ENCODE measurements at regions not wholly inside any gene's neighbourhood (a gene's known extent, or its start where the extent isn't known, plus 50 kb on each side); places are given as distances from the start of the nearest gene placed in this dataset.
"Not testable (repeated sequence)": the region's sequence is repeated elsewhere in the genome, so short reads cannot be mapped to it uniquely, and the experiment has no call there.

DNA sequence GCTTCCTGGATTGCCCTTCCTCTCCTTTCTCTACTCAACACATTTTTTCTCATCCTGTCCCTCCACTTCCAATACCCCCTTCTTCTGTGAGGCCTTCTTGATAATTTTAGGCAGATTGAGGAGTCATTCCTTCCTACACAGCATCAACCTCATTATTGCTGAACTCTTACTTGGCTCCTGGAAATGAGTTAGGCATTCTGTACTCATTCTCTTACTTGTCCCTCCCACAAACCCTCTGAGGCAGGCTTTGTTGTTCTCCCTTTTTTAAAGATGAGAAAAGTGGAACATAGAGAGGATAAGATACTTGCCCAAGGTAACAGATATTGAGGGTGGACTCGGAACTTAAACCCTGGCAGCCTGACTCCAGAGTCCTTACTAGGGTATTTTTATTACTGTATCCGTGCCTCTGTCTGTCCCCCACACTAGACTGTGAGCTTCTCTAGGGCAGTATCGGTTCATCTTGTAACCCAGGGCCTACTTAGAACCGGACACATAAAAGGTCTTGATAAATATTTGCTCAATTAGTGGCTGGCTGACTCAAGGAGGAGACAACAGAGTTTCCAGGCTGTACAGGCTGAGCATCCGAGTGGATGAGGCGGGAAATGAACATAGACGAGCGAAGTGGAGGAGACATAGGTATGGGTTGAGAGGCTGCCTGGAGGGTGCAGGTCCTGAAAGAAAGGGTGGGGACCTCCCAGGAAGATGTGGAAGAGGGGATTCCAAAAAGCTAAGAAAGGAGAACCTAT, 148.7 kb upstream of the ATP2B2 start:
- intact Hi-C loops (cut with DNase I): no loop called here
- DNase-seq: no peak

DNA sequence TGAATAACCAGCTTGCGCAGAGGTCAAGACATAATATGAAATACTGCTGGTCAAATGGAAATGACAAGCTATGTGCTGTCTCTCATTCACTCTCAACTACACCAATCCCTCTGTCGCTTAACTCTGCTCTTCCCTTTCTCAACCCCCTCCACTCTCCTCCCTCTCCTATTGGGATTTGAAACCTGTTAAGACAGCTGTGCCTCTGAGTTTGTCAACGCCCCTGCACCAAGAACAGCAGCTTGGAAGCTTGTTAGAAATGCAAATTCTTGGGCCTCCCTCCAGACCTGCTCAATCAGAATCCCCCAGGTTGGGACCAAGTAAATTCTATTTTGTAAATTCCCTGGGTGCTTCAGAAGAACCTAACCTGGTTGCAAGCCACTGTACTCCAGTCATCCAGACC, 149.7 kb upstream of the ATP2B2 start:
- no peak for DNase-seq
- intact Hi-C loops (cut with DNase I): no loop called here

DNA sequence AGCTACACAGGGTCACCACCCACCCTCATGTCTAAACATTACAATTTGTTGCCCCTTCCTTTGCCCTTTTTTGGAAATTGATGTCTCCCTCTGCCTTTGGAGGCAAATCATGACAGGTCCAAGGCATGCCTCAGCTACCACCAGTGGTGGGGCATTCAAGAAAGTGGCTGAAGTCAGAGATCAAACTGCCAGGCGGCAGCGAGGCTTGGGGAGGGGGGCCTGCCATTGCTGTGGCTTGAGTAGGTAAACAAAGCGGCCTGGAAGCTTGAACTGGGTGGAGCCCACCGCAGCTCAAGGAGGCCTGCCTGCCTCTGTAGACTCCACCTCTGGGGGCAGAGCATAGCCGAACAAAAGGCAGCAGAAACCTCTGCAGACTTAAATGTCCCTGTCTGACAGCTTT, 152.0 kb upstream of the ATP2B2 start:
- intact Hi-C loops (cut with DNase I); DNase-seq: not testable (repeated sequence)

DNA sequence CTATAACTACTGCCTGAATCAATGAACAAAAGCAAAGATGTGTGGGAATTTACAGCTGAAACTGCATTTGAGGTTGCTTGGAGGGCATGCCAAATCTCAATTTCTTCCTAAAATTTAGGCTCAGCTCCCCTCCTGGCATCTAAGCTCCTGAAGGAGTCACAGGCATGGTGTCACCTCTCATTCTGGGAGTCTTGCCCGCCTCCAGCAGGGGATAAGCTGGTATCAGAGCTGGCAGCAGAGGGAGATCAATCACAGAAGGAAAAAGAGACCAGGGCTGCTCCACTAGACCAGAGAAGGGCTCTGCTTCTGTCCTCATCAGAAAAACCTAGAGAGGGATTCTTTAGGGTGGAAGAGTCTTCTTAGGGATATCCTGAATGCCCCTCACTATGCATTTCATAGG, 150.4 kb upstream of the SLC6A11 start:
- intact Hi-C loops (cut with DNase I): no loop called here
- no peak for DNase-seq

DNA sequence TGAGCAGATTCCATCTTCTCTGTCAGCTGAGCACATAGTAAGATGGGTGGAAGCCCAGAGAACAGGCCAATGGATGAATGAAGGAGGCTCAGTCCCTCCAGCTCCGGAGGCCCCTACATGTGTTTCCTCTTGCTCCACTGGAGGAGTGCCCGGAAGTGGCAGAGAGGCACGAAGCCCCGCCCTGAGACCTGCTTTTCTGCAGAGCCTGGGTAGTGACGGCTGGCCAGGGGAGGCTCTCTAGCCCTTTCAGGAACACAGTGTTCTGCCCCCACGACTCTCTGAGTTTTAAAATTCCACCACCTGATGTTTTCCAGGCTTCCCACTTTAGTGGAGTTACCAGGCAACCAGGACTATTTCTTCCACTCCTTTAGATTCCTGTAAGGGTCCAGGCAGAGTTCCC, 149.4 kb upstream of the SLC6A11 start:
- DNase-seq: peak in 9 of 10 donors; percentile 46 to 94 (median 75)
- intact Hi-C loops (cut with DNase I): no loop called here

DNA sequence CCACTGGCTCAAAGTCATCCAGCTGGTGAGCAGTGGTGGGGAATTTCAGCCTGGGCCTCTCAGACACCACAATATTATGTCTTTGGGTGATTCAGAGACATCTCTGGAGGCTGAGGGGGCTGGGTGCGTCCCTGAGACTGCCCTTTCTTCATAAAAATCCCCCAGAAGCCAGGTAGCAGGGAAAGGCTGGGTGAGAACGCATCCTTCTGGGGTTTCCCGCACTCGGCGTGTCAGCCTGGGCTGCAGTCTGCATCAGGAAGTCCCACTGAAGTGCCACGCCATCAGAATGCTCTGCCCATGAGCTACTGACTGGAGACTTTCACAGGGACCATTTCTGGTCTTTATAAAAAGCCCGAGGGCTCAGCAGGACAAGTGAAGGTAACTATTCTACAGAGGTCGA, 148.8 kb upstream of the SLC6A11 start:
- intact Hi-C loops (cut with DNase I): no loop called here
- DNase-seq: no peak

DNA sequence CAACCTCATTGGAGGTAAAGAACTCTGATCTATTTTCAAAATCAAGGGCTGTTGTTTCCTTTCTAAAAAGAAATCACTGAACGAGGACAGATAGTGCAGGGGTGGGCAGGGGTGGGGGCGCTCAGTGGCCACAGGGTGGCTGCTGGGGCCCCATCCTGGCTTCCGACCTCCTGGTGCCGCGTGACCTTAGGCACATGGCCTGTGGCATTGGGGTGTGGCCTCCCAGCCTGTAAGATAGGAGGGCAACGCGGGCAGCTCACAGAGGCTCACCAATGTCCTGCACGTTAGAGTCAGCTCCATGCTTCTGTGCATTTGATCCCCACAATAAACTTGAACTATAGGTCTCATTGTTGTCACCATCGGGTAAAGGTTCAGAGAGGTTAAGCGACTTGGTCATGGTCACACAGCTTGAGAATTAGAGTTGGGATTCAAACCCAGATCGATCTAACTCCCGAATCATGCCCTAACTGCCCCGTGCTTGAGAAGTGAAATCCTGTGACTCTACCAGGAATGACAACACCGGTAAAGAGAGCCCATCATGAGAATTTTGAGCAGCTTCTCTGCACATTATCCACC, 148.0 kb upstream of the SLC6A11 start:
- intact Hi-C loops (cut with DNase I): no loop called here

DNA sequence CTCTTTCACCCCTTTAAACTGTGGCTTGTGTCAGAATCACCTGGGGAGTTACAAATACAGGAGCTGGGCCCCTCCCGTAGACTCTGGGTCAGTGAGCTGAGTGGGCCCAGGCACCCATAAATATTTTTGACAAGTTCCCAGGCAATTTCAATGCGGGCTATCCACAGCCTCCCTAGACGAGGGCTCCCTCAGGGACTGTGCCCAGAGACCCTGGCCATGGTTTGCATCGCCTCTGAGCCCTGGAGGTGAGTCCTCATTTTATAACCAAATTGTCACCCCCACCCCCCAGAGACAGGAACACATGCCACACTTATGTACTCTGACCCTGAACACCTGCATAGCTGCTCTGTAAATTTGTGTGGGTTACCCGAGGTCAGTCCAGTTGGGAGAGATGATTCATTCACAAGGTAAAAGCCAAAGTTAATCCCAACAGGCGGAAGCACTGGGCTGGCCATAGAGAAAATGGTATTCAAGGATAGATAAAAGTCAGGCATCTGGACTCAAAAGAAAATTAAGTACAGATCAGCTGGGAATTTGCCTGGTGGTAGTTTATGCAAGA, 146.5 kb upstream of the SLC6A11 start:
- intact Hi-C loops (cut with DNase I): no loop called here
- no peak for DNase-seq

More for the DNA sequence above, 148.0 kb upstream of the SLC6A11 start:
- DNase-seq: no peak

DNA sequence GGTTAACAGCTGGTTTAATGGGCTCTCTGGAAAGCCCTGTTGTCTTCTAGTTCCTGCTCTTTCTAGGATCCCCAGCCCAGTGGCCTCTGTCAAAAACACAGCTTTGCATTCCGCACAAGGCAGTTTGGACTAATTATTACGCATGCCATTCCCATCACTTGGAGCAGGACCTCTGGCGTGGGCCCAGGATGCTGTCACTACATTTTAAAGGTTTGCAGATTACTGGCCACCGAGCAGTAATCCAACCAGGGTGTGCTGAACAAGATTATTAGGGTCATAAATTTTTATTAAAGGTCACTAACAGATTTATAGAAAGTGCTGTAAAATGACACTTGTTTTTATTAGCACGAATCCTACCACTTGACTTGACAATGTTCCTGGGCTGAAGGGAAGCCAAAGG, 143.6 kb upstream of the SLC6A11 start:
- DNase-seq: peak in 1 of 10 donors; percentile 20

DNA sequence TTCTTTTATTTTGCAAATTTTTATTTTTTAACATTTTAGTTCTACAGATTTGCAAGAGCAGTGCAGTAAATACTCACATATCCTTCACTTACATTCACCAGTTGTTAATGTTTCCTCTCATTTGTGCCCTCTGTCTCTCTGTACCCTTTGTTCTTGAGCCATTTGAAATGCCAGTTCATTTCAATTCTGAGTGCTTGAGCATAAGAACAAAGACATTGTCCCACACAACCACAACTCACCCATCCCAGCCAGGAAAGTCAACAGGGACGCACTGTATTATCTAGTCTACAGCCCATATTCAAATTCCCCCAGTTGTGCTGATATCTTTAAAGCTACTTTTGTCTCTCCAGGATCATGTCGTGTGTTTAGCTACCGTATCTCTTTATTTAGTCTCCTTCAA, 141.4 kb upstream of the SLC6A11 start:
- no peak for DNase-seq
- intact Hi-C loops (cut with DNase I): no loop called here

More for the DNA sequence above, 143.6 kb upstream of the SLC6A11 start:
- intact Hi-C loops (cut with DNase I): no loop called here

DNA sequence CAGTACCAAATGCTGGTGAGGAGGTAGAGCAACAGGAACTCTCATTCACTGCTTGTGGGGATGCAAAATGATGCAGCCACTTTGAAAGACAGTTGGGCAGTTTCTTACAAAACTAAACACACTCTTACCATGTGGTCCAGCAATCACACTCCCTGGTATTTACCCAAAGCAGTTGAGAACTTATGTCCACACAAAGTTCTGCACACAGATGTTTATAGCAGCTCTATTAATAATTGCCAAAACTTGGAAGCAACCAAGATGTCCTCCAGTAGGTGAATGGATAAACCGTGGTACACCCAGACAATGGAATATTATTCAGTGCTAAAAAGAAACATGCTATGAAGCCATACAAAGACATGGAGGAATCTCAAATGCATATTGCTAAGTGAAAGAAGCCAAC, 139.1 kb upstream of the SLC6A11 start:
- DNase-seq: no peak
- intact Hi-C loops (cut with DNase I): no loop called here

DNA sequence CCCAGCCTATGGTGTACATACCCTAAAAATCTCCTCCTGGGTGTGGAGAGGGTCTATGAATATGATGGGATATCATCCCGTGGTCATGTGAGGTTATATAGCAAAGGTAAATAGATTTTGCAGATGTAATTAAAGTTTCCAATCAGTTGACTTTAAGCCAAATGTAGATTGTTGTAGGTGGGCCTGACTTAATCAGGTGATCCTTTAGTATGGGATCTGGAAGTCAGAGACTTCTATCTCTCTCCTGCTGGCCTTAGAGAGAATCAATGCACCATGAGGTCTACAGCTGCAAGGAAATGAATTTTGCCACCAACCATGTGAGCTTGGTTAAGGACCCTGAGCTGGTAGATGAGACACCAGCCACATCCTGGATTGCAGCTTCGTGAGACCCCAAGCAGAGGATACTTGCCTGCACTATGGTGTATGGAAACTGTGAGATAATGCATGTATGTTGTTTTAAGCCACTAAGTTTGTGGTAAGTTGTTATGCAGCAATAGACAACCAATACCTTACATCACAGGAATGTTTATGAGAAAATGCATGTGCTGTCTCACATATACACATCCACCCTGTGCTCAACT, 137.1 kb upstream of the SLC6A11 start:
- intact Hi-C loops (cut with DNase I): no loop called here
- DNase-seq: no peak

DNA sequence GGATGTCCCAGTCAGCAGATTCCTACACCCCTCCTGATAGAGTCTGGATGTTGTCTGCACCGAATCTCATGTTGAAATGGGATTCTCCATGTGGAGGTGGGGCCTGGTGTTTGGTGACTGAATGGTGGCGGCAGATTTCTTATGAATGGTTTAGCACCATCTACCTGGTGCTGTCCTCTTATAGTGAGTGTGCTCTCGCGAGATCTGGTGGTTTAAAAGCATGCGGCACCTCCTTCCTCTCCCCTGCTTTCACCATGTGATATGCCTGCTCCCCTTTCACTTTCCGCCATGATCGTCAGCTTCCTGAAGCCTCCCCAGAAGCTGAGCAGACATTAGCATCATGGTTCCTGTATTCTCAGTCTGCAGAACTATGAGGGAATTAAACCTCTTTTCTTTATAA, 135.2 kb upstream of the SLC6A11 start:
- DNase-seq: no peak

DNA sequence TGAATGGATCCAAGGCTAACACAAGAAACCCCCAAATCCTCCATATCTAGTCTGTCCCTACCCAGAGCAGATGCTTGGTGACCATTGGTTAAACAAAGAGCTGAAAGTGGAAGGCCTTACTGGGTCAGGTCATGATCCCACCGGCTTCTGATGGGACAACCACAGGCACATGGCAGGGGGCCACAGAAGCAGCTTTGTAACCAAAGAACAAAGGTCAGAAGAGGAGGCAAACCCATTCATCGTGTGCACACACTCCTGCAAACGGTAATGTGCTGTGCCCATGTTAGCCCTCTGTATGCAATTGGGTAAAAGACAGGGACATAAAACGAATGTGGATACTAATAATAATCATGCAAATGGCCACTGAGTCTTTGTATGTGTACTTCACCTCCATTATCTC, 133.3 kb upstream of the SLC6A11 start:
- DNase-seq: no peak
- intact Hi-C loops (cut with DNase I): no loop called here

More for the DNA sequence above, 135.2 kb upstream of the SLC6A11 start:
- intact Hi-C loops (cut with DNase I): no loop called here

DNA sequence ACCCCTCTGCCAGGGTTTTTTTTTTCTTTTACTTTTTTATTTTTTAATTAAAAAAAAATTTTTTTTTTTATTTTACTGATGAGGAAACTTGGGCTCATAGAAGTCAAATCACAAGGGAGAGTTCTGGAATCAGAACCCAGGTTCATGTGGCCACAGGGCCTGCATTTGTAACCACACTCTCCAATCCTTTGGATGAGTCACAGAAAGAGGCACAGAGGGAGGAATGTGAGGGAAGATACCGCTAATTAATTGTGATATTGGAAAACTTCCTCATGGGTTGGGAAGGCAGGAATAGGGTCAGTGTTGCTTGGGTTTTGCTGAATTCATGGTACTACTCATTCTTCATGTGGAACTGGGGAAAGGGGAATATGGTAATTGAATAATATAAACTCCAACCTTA, 132.9 kb upstream of the SLC6A11 start:
- DNase-seq: no peak
- intact Hi-C loops (cut with DNase I): no loop called here

DNA sequence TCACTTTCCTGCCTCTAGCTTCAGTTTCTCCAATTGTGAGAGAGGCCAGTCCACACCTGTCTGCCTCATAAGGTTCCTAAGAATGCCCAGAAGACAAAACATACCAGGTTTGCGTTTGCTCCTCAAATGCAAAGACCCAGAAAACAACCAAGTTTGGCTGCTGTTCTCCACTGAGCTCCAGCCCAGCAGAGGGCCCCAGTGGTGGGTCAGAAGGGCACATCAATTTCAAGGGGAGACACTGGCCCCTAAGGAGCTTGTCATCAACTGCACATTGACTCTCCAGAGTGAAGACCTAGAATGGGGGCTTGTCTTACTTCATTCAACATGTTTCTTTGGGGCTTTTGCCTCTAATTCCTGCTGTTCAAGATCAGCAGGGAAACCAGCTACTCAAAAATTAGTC, 127.9 kb upstream of the SLC6A11 start:
- no peak for DNase-seq
- intact Hi-C loops (cut with DNase I): no loop called here

DNA sequence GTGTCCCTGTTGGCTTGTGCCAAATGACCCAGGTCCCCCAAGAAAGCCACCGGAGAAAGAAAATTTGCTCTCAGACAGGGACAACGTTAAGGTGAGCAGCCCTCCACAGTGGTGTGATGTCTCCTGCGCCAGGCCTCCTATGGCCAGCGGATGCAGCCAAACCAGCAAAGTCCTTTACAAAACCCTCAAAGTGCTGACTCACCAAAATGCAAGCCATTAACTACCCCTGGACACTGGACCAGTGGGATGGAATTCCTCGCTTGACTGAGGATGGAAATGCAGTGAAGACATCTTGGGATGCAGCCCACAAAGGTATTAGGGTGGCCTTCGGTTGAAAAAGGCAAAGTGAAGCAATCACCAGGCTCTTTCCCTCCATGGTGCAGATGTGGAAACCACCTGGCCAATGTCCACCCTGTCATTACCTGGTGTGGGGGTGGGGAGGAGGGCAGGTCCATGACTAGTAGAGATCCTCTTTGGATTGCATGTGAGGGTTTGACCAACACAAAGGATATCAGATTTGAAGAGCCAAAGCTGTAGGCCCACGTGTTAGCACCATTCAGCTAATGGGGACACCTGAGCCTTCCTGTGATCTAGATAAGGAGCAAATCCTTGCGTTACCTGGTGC, 127.4 kb upstream of the SLC6A11 start:
- intact Hi-C loops (cut with DNase I): no loop called here
- DNase-seq: no peak

DNA sequence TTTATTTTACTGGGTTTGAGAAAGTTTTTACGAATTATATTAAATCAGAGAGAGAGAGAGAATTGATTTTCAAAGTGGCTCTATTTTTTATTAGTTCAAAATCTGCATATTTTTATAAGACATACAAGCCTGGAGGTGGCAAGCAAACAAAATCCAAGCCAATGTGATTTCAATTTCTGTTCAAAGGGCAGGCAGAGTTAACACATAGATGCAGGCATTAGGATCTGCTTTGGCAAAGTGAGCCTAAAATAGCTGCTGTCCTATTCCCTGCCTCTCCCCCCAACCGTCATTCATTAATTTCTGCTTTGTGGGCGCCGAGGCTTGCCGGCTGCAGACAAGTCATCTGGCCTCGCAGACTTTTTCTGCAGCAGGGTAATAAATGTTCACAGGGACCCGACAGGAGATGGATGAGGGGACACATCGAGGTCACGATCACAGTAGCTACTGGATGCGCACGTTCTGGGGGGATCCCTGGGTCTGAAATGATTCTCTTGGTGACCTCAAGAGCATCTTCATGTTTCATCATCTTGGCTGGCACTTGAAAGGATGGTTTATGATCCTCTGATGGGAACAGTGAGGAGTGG, 123.9 kb upstream of the SLC6A11 start:
- no peak for DNase-seq
- intact Hi-C loops (cut with DNase I): no loop called here

DNA sequence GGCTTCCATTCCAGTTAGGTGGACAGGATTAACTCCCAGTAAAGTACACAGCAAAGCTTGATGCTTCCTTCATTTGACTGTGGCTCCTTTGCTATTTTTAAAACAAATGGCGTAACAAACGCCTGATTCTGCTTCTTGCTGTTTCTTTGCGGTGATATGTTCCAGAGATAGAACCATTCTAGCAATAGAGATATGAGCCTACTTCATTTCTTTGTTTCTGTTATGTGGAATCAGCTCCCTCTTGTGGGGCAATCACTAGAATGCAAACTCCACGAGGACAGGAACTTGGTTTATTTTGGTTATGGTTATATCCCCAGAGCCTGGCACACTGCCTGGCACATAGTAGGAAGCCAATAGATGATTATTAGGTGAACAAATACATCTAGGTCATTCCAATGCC, 122.6 kb upstream of the SLC6A11 start:
- DNase-seq: no peak
- intact Hi-C loops (cut with DNase I): no loop called here

DNA sequence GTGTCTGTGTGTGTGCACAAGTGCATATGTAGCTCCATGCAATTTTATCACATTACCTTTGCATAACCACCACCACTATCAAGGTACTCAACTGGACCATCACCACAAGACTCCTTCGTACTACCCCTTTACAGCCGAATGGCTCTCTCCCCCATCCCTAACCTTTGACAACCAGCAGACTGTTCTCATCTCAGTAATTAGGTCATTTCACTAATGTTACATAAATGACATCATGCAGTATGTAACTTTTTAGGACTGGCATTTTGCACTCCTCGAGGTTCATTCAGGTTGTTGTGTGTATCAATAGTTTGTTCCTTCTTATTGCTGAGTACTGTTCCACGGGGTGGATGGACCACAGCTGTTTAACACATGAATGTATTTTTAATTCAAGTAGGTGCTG, 121.8 kb upstream of the SLC6A11 start:
- intact Hi-C loops (cut with DNase I): no loop called here
- DNase-seq: no peak

DNA sequence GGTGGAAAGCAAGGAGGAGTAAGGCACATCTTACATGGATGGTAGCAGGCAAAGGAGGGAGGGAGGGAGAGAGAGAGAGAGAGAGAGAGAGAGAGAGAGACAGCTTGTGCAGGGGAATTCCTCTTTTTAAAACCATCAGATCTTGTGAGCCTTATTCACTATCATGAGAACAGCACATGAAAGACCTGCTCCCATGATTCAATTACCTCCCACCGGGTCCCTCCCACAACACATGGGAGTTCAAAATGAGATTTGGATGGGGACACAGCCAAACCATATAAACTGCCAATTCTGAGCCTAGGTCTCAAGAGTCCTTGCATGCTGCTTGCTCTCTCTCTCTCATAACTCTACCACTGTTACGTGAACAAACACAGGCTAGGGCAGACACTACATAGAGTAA, 120.8 kb upstream of the SLC6A11 start:
- intact Hi-C loops (cut with DNase I): loop anchor here (5.0 kb wide), 1 partner anchor 353 kb away; no protein-coding TSS in a partner anchor
- not testable (repeated sequence) for DNase-seq
